ENCODE measurements at regions not wholly inside any gene's neighbourhood (a gene's known extent, or its start where the extent isn't known, plus 50 kb on each side); places are given as distances from the start of the nearest gene placed in this dataset.
"Not testable (repeated sequence)": the region's sequence is repeated elsewhere in the genome, so short reads cannot be mapped to it uniquely, and the experiment has no call there.

GRCh38 chr2:175827856-175828255, 174.2 kb downstream of the LNPK start:
- DNase-seq = no peak

DNA sequence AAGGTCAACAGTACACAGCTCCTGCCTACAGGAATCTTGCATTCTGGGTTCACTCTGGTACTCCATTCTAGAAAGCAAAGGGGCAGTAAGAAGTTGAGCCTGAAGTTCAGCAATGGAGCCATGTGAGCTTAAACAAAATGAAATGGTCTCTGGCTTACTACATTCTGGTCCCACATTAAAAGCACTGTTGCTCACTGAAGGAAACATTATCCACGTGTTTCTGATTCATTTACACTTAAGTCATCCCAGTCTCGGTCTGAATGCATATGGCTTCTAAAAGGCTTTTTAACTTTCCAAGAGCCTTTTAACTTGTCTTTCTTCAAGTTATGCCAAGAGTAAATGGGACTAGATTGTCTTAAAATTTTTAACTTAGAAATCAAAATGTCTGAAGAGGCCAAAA, 177.8 kb downstream of the LNPK start:
- no peak for DNase-seq

DNA sequence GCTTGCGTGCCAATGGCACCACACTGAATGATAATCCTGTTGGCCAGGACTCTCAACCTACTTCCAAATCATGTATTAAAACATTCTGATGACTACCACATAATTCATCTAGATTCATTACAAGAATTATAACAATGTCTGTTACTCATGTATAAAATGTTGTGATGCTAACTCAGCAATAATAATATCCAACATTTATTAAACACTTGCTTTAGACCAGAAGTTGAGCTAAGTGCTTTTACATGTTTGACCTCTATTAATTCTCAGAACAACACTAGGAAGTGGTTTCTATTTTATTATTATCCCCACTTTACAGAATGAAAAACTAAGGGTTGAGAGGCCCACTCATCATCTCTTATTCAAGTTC, 178.4 kb downstream of the LNPK start:
- no peak for DNase-seq

DNA sequence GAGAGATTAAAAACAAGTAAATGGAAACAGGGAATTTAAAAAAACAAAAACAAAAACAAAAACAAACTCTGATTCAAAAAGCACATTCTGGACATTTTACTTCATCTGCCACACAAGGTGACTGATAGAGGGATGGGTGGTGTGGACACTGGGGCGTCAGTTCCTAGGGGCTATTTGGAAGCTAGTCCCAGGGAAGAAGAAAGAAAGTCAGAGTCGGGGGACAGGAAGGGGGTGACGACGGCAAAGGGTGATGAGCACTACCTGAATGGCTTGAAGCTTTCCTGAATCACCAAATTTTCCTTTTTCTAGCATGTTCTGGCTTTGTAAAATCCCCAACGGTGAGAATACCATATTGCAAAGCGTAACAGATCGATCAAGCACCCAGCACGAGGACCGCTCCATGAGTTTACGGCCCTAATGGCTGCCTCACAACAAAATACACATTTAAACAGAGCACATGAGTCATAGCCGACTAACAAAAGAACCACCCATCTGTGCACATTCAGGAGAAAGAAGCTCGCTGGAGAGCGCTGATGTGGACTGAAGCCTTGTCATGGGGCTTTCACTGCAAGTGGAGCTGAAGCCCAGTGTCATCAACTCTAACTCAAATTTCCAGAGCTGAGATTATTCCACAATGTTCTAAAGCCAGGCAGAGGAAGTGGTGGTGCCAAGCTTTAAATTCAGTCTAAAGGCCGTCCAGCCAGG, 178.9 kb downstream of the LNPK start:
- no peak for DNase-seq

- no peak for DNase-seq
These were observed 184.8 kb downstream of the LNPK start for GRCh38 chr2:175817221-175817620.

DNA sequence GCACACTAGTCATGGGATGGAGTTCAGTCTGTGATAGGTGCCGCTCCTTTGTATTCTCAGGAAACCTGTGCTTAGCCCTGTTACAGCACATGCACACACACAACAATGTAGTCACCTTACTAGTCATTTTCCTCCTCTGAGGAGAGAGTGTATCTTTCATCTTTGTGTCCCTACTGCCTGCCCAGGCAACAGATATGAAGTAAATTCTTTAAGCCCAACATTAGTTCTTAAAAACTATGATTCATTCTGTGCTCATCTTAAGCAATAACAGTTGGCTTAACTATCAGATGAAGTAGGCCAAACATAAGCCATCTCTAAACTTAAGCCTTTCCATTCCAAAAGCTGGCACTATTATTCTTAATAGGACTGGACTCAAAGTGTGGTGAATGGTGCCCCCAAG, 186.5 kb downstream of the LNPK start:
- no peak for DNase-seq

DNA sequence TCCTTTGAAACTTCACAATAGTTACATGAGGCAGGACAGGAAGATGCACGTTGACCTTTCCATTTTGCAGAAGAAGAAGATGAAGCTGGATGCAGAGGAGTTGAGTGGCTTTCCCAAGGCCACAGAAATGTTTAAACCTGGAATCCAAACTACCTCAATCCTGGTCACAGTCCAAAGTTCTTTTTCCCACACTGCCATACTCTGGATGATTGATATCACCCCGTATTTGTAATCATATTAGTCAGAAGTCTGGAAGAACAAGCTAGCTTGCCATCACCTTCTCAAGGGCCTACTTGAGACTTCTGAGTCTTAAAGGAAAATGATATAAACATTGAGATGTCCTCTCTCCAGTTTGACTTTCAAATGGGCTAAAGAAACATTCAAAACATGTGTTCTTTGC, 190.1 kb downstream of the LNPK start:
- no peak for DNase-seq

DNA sequence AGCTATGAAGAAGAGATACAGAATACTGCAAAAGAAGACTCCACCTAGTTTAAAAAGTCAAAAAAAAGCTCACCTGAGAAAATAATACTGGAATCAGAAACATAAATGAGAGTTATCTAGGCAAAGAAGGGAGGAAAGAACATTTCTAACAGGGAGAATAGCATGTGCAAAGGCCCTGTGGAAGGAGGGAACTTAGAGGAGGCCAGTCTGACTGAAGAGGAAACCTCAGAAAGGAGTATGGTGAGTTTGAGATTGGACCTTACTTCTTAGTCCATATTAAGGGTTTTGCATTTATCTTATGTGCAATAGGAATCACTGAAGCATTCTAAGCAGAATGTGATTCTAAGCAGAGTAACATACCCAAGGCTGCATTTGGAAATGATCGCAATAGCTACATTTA, 193.2 kb downstream of the LNPK start:
- DNase-seq = no peak

- DNase-seq = no peak
These were observed 194.0 kb downstream of the LNPK start for GRCh38 chr2:175808078-175808477.

DNA sequence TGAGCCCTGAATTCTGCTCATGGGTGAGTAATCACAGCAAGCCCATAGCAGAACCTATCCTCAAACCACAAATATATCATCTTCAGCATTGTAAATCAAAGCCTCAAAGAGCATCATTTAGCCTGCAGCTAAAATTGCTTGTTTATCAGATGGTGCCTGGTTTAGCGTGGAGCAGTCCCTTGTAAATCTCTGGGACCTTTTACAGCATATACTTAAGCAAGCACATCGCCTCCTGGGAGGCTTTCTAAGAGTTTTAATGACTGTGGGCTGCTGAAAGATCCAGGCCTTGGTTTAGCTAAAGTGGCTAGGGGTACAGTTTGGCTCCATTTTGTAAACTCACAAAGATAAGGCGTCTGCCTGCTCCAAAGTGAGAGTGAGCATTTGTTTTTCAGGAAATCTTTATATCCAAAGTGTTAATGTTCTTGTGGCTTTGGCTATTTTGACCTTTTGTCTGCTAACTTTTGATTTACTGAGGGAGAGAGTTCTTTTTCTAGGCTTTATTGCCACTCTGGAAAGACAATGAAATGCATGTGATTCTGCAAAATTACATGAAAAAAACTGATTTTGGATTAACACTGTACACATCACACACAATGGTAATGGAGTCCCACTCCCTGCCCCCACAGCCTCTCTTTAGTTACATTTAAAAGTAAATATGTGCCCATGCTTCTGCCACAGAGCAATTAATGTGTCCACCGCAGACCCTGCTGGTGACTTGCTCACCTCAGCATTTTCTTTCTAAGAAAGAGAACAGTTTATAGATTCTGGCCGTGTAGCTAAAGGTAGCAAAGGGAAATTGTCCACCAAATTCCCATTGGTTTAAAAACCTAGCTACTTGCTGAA, 194.8 kb downstream of the LNPK start:
- DNase-seq = peak; percentile 93

GRCh38 chr2:175806570-175806969, 195.5 kb downstream of the LNPK start:
- DNase-seq = no peak

- no peak for DNase-seq
These were observed 196.0 kb downstream of the LNPK start for GRCh38 chr2:175806125-175806490.

GRCh38 chr2:175805442-175806124, 196.5 kb downstream of the LNPK start:
- DNase-seq = no peak

DNA sequence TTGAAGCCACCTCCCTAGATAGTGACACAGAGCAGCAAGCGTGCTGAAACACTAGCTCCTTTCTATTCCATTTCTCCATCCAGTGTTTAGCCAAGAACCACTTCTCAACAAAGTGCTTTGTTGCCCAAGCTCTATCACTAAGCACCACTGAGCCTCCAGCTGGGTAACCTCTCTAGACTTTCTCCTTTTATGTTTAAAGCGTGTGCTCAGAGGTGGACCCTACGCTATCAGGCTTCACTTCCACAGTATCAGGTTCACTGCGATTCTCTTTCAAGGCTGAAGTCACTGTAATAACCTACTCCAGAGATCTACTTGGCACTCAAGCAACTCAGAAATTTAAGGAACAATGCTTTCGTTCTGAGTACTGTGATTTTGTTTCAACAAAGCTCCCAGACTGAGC, 197.9 kb downstream of the LNPK start:
- no peak for DNase-seq

DNA sequence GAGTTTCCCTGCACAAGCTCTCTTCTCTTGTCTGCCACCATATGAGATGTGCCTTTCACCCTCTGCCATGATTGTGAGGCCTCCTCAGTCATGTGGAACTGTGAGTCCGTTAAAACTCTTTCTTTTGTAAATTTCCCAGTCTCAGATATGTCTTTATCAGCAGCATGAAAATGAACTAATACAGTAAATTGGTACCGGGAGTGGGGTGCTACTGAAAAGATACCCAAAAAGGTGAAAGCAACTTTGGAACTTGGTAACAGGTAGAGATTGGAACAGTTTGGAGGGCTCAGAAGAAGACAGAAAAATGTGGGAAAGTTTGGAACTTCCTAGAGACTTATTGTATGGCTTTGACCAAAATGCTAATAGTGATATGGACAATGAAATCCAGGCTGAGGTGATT, 205.6 kb downstream of the LNPK start:
- not testable (repeated sequence) for DNase-seq

- DNase-seq = no peak
These were observed 208.4 kb downstream of the LNPK start for GRCh38 chr2:175793648-175794047.

DNA sequence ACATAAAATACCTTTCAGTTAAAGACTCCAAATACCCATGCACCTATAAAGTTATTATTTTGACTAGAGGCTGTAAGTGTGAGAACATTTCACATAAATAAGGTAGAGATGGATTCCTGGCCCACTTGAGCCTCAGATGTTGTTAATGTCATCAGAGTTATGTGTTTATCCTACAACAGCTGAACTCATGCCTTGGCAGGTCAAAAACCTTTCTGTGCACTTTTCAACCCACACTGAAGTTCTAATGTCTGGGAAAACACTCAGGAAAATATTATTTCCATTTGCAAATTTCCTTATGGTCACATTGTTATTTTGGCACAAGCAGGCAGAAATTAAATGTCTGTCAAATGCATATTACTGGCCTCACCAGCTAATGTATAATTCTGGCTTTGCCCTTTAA, 209.2 kb downstream of the LNPK start:
- no peak for DNase-seq

GRCh38 chr2:175792199-175792598, 209.9 kb downstream of the LNPK start:
- no peak for DNase-seq

DNA sequence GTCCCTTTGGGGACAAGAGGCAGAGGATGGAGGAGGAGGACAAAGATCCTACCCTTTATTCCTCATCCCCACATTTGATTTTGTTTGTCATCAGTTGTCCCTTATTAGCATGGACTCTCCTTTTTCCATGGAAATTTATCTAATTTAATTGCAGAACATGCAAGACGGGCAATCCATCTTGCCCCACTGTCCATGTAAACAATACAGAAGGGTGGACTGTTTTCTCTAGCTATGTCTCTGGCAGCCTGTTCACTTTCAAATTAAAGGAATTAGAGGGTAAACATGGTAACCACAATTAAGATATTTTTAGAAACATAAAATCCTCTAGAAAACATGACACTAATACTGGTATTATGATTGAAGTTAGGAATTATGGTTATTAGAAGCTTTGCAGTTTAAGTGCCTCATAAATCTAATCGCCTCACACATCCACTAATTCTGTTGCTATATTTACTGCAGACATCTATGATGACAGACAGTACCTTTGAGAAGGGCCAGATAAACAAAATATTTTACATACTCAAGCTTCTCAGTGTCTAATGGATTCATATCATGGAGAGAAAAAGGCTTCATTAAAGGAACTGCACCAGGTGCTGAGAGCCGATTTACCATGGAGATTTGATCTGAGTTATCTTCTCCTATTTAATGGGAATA, 215.5 kb downstream of the LNPK start:
- no peak for DNase-seq

- DNase-seq = not testable (repeated sequence)
These were observed 224.7 kb downstream of the LNPK start for GRCh38 chr2:175777337-175777736.

GRCh38 chr2:175769200-175769599, 232.9 kb downstream of the LNPK start:
- DNase-seq = no peak

DNA sequence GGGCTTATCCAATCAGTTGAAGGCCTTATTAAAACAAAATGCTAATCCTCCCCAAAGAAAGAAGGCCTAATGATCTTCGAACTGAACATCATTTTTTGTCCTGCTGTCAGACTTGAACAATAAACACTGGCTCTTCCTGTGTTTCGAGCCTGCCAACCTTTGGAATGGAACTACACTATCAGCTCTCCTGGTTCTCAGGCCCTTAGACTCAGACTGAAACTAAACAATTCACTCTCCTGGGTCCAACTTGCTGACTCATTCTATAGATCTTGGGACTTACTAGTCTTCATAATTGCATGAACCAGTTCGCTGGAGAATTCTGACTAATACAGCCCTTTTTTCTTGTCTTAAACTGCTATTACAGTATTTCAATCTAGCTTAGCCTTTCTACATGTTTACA, 235.2 kb downstream of the LNPK start:
- DNase-seq = no peak

GRCh38 chr2:175755656-175756386, 246.2 kb downstream of the LNPK start:
- DNase-seq = no peak
